ENCODE measurements at regions not wholly inside any gene's neighbourhood (a gene's known extent, or its start where the extent isn't known, plus 50 kb on each side); places are given as distances from the start of the nearest gene placed in this dataset.

DNA sequence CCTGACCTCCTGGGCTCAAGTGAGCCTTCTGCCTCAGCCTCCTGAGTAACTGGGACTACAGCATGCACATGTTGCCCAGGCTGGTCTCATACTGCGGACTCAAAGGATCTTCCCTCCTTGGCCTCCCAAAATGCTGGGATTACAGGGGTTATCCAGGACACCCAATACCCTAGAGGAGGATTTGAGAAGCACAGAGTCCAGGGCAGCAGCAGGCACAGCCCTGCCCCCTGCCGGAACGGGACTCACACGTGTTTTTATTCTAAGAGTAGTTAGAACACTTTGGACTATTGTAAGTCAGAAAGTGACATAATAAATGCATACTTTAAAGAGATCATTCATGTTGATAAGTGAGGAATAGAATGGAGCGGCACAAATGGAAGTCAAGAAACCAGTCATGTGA lies 80.2 kb downstream of the C6orf118 start:
- DNase-seq (ENCODE audit: low spot score) = no peak
- TF ChIP-seq, protein P1, sequence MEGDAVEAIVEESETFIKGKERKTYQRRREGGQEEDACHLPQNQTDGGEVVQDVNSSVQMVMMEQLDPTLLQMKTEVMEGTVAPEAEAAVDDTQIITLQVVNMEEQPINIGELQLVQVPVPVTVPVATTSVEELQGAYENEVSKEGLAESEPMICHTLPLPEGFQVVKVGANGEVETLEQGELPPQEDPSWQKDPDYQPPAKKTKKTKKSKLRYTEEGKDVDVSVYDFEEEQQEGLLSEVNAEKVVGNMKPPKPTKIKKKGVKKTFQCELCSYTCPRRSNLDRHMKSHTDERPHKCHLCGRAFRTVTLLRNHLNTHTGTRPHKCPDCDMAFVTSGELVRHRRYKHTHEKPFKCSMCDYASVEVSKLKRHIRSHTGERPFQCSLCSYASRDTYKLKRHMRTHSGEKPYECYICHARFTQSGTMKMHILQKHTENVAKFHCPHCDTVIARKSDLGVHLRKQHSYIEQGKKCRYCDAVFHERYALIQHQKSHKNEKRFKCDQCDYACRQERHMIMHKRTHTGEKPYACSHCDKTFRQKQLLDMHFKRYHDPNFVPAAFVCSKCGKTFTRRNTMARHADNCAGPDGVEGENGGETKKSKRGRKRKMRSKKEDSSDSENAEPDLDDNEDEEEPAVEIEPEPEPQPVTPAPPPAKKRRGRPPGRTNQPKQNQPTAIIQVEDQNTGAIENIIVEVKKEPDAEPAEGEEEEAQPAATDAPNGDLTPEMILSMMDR (IDR thresholded peaks at IDR 0.05; ENCODE audit: extremely low read depth, missing control alignments) = no peak

DNA sequence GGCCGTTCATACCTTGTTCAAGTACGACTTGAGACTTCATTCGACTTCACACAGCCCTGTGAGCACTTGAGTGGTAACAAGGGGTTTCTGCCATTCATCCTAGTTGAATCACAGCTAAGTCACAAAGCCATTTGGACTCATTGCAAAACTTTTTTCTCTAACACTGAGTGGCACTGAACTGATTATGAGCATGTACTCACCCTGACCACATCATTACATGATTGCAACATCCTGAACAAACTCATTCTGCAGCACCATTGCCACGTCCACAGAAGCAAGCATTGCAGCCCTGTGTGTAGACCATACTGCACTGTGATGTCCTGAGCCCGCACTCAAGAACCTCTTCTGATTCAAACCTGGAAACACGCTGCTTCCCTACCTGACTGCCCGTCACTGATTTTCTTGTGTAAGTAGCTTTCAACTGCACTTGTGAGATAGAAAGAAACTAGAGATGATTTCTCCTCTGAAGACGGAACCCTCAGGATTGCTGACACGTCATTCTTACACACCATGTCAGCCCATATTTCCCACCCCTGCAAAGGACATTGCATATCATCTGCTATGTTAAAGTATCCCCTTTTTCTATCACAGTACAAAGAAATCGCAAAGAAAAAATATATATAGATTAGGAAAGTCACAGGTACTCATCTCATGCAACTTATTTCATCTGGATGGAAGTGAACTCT lies 81.6 kb downstream of the C6orf118 start:
- TF ChIP-seq, protein P1 (IDR thresholded peaks at IDR 0.05; ENCODE audit: extremely low read depth, missing control alignments) = no peak
- no peak for DNase-seq (ENCODE audit: low spot score)

DNA sequence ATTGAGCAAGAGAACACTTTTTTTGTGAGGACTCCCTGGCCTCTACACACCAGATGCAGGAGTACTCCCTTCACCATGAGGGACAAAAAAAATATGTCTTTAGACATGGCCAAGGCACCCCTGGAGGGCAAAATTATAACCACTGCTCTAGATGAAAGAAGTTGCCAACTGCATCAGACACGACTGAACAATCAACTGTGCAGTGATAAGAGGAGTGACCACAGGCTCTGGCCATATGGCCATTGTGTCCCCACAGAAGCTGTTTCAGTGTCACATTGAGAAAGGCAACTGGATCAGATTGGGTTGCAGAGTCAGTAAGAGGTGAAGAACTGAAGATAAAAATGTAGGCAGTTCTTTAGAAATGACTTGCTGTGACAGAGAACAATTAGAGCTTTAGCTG lies 85.7 kb downstream of the C6orf118 start:
- DNase-seq (ENCODE audit: low spot score) = no peak

DNA sequence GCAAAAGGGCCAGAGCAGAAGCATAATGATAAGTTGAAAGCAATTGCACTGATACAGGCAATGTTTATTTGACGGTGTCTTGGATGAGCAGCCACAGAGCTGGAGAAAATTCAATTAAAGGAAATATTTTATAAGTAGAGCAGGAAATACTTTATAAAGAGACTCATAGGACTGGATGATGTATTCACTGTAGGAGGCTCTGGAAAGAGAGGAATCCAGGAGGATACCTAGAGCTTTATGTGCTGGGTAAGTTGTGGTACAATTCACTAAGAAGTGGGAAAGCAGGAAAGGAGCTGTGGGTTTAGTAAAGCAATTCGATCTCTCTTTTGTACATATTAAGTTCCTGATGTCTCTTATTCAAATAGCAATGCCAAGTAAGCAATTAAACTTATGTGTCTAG lies 86.3 kb downstream of the C6orf118 start:
- DNase-seq (ENCODE audit: low spot score) = no peak
- TF ChIP-seq, protein P1 (IDR thresholded peaks at IDR 0.05; ENCODE audit: extremely low read depth, missing control alignments) = no peak

More for the DNA sequence above, 85.7 kb downstream of the C6orf118 start:
- TF ChIP-seq, protein P1 (IDR thresholded peaks at IDR 0.05; ENCODE audit: extremely low read depth, missing control alignments) = no peak

DNA sequence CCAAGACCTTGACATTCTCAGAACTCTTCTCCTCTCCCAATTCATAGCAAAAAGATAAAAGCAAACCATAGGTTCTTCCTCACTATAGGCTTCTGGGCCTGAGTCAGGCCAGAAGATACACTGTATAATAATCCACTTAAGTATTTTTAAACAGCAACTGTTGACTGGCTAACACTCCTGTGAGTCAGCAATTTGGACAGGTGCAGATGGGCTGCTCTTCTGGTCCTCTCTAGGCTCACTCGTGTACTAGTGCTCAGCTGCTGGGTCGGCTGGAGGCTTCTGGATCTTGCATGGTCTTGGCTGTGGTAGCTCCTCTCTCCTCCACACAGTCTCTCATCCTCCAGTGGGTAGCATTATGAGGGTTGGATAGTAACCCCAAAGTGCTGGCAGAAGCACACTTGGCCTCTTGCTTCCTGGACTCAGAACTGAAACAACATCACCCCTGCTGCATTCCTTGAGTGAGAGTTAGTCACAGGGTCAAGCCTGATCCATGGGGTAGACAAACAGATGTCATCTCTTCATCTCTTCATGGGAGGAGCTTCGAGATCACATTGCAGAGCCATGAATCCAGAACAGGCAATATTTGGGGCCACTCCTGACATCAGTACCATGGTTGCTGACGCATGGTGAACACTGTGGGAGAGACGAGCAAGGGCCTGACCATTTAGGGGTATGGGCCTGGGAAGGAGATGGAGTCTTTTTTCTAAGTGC lies 86.9 kb downstream of the C6orf118 start:
- TF ChIP-seq, protein P1 (IDR thresholded peaks at IDR 0.05; ENCODE audit: extremely low read depth, missing control alignments) = no peak
- no peak for DNase-seq (ENCODE audit: low spot score)

DNA sequence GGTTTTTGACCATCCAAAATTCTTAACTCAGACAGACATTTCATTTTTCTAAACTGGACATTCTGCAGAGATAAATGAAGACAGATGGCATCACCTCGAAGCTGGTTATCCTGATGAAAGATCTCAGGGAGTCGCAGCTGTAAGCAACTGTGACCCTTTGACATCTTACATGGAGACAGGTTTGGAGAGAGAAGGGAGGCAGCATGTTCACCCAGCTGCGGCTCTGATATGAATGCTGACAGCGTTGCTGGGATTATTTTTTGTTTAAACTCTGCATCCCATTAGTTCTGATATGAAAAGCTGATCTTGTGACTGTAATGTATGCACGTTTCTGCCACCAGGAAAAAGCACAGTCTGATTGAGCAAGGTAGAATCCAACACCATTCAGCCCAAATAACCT lies 89.4 kb downstream of the C6orf118 start:
- DNase-seq (ENCODE audit: low spot score) = no peak
- TF ChIP-seq, protein P1 (IDR thresholded peaks at IDR 0.05; ENCODE audit: extremely low read depth, missing control alignments) = no peak

DNA sequence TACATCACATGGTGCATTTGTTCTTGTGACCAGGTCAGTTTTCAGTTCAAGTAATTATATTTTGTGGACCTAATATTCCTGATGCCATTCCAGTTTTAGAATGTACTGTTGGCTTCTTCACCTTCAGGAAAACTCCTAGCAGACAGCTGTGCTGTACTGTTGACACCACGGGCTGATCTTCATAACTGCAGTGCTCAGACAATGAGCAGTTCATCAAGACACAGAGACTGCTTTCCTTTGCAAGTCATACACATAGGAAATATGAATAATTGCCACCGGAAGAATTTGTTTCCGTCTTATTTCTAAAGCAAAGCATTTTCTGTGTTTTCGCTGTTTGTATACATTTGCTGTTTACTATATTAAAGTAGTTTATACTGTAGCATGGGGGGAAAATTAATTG lies 89.8 kb downstream of the C6orf118 start:
- TF ChIP-seq, protein P1 (IDR thresholded peaks at IDR 0.05; ENCODE audit: extremely low read depth, missing control alignments) = no peak
- no peak for DNase-seq (ENCODE audit: low spot score)

All from GM20000 (cell line).